NB4 (cell line): ENCODE measurements at regions not wholly inside any gene's neighbourhood (a gene's known extent, or its start where the extent isn't known, plus 50 kb on each side); places are given as distances from the start of the nearest gene placed in this dataset.
A peak's percentile ranks its signal among the peaks of the same experiment; 100 is the strongest.

Experiments used
- DNase-seq: peaks from one replicate; pipeline ENCODE4 v3.0.0; 2010; ENCODE audit warnings: low read depth
- H3K4me3 ChIP-seq: one replicate; pipeline ENCODE4 v1.5.1; 2011; ENCODE audit warnings: mild to moderate bottlenecking, low read depth, low read length, moderate library complexity
- MYC ChIP-seq: IDR thresholded peaks from 2 replicates; pipeline ENCODE4 v1.6.1; 2011; ENCODE audit warnings: low read depth, low read length
- POLR2A ChIP-seq: IDR thresholded peaks from 2 replicates; pipeline ENCODE4 v1.6.1; 2011; ENCODE audit warnings: mild to moderate bottlenecking; ENCODE audit not compliant: insufficient read length; ENCODE audit errors: extremely low read depth
- TF ChIP-seq, protein P1 (sequence below): IDR thresholded peaks from 2 replicates; pipeline ENCODE4 v1.6.1; 2011; ENCODE audit warnings: low read depth, low read length
- TF ChIP-seq, protein P2 (sequence below): IDR thresholded peaks from one replicate; pipeline ENCODE4 v1.5.1; 2012; ENCODE audit warnings: low read depth, low read length

DNA sequence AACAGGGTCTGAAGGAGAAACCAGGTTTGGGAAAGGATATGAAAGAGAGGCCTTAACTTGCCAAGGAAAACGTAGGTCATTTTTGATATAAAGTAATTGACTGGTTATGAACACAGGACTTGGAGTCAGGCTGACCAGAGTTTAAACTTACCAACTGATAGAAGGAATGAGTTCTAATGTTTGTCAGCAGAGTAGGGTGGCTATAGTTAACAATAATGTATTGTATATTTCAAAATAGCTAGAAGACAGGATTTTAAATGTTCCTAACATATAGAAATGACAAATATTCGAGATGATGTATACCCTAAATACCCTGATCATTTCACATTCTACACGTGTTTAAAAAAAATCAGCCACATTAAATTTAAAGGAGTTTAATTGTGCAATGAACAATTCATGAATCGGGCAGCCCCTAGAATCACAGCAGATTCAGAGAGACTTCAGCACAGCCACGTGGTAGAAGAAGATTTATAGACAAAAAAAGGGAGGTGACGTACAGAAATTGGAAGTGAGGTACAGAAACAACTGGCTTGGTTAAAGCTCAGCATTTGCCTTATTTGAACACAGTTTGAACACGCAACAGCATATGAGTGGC is 52.5 kb upstream of the PLEKHG7 start:
- TF ChIP-seq, protein P1, sequence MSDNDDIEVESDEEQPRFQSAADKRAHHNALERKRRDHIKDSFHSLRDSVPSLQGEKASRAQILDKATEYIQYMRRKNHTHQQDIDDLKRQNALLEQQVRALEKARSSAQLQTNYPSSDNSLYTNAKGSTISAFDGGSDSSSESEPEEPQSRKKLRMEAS, result no peak
- TF ChIP-seq, protein P2, sequence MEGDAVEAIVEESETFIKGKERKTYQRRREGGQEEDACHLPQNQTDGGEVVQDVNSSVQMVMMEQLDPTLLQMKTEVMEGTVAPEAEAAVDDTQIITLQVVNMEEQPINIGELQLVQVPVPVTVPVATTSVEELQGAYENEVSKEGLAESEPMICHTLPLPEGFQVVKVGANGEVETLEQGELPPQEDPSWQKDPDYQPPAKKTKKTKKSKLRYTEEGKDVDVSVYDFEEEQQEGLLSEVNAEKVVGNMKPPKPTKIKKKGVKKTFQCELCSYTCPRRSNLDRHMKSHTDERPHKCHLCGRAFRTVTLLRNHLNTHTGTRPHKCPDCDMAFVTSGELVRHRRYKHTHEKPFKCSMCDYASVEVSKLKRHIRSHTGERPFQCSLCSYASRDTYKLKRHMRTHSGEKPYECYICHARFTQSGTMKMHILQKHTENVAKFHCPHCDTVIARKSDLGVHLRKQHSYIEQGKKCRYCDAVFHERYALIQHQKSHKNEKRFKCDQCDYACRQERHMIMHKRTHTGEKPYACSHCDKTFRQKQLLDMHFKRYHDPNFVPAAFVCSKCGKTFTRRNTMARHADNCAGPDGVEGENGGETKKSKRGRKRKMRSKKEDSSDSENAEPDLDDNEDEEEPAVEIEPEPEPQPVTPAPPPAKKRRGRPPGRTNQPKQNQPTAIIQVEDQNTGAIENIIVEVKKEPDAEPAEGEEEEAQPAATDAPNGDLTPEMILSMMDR, result no peak
- no peak for TF ChIP-seq POLR2A
- TF ChIP-seq MYC, result no peak
- no peak for DNase-seq
- no peak overlapping the region for H3K4me3 ChIP-seq

DNA sequence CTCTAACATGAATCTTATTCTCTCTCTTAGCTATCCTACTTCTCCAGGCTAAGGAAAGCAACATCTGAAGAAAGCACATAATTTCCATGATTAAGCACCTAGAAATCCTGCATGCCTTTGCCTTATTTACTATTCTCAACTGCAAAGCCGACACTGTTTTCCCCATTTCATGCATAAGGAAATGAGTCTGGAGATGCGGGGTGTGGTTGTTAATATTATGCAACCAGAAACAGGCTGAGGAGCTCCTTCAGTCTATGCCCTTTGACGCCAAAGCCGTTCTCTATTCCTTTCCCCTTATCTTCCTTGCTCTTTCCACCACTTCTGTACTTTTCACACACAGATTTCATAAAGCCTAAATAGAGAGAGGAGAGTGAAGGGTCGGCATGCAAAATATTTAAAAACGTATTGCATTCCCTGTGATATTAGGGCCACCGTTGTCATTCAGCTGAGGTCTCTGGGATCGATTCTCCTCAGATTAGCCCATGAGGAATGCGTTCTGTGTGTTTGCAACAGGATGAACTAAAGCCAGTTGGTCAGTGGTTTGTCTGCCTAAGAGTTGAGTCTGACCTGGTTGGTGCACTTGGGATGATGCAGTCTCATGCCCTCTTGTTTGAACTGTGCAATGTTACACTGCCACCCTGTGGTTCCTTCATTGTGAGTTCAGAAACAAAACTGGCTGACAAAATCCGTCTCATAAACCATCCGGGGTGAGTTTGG is 53.1 kb upstream of the PLEKHG7 start:
- H3K4me3 ChIP-seq, result no peak overlapping the region
- DNase-seq, result peak; percentile 88

DNA sequence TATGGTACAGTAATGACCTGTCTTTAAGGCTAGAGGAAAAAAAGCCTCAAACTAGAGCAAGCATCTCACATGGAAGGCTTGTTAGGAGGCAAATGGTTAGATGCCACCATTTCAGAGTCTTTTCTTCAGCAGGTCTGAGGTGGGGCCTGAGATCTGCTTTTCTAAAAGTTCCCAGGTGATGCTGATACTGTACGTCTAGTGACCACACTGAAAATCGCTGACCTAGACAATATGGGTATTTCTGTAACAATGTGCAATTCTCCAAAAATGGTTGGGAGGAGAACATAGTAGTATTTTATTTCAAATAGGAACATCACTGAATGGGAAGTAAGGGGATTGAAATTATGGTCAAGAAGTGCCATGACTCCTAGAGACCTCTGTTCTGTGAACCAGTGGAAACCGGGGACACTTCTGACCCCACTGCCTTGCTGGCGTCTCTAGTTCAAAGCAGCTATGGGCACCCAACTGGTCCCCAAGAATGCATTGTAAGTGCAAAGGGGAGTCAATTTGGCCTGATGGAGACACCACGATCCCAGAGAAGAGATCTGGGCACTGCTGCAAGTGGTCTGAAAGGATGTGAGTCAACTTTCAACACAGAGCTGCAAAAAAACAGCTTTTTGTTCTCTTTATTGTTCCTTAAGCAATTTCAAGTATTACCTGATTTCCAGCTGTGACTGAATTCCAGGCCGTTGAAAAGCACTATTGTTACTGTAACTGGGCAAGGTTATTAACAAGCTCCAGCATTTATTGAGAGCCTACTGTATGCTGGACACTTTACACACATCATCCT is 54.4 kb upstream of the PLEKHG7 start:
- DNase-seq, result no peak
- H3K4me3 ChIP-seq, result no peak overlapping the region
- no peak for TF ChIP-seq MYC
- TF ChIP-seq, protein P1, result no peak
- TF ChIP-seq, protein P2, result no peak
- no peak for TF ChIP-seq POLR2A

More for the DNA sequence above, 53.1 kb upstream of the PLEKHG7 start:
- TF ChIP-seq POLR2A, result no peak
- TF ChIP-seq, protein P1, result 0 out of 2 replicates have a peak, but pooled peaks have one; percentile 8
- TF ChIP-seq, protein P2, result peak; percentile 73

DNA sequence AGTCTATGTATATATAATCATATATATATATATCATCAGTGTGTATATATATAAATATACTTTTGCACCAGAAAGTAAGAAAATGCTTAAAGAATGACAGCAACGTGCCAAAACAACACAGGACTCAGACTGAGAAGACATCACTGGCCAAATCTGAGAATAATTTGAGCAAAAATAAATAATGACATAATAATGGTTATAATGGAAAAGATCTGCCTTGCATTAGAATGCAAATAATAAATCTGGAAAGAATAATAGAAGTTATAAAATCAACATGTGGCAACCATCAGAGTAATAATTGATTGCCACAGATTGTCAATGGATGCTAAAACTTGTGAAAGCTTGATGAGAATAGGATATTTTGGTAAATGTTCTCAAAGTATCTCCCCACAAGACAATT is 61.5 kb upstream of the PLEKHG7 start:
- no peak overlapping the region for H3K4me3 ChIP-seq
- no peak for DNase-seq
- TF ChIP-seq, protein P1, result no peak
- TF ChIP-seq POLR2A (no peak), MYC (no peak)
- TF ChIP-seq, protein P2, result no peak

DNA sequence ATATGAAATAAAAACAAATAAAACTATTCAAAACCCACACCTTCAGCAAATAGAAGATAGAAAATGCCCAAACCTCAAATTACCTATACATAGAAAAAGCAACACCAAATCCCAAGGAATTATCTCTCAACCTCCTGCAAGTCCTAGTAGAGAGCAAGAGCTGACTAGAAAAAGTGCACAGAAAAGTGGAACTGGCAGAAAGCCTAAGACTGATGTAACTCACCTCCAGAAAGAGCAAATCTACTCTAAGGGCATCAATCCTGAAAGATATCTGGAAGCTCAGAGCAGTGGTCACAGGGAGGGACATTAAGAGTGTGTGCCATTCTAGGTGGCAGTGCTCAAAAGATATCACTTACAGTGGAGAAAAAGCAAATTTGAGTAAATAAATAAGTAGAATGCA is 62.1 kb upstream of the PLEKHG7 start:
- no peak overlapping the region for H3K4me3 ChIP-seq
- TF ChIP-seq, protein P2, result no peak
- TF ChIP-seq MYC, result no peak
- no peak for TF ChIP-seq POLR2A
- TF ChIP-seq, protein P1, result no peak
- DNase-seq, result no peak
